ENCODE measurements at regions not wholly inside any gene's neighbourhood (a gene's known extent, or its start where the extent isn't known, plus 50 kb on each side); places are given as distances from the start of the nearest gene placed in this dataset.

DNA sequence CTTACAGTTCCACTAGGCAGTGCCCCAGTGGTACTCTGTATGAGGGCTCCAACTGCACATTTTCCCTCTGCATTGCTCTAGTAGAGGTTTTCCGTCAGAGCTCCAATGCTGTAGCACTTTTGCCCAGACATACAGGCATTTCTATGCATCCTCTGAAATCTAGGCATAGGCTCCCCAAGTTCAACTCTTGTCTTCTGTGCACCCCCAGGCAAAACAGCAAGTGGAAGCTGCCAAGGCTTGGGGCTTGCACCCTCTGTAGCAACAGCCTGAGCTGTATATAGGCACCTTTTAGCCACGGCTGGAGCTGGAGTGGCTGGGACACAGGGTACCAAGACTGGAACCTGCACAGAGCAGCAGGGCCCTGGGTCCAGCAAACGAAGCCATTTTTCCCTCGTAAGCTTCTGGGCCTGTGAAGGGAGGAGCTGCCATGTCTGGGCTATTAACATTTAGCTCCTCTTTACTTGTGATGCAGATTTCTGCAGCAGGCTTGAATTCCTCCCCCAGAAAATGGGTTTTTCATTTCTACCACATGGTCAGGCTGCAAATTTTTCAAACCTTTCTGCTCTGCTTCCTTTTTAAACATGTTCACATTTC is 596.2 kb upstream of the ADGRB3 start:
- Histone ChIP-seq H2AK5ac (ENCODE audit: low read depth, low read length) (no peak overlapping the region), H3K9me3 (replicated peaks in 1 of 2; ENCODE audit: control insufficient read depth in 2 of 2, insufficient read depth in 1 of 2, low read depth in 1 of 2, low read length in 2 of 2) (peaks cover 2 to 4% of the 10 kb centered on the region in 2 donors), H2AFZ (ENCODE audit: low read length) (peak overlapping the region; percentile 48)

DNA sequence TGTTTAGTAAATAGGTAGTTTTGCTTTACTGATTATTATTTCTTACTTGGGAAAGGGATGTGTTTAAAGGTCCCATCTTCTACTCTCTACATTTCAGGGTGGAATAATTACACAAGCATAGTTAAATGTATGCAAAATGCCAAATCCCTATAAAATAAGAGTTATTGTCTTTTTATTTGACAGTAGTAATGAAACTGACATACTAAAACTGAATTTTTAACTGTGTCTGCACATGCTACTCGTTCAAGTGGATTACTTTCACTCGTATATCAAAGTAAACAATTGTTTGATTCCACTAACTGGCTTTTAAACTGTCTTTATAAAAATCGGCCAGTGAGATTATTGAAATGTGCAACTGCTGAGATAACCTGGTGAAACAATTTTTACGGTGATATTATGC is 602.9 kb upstream of the ADGRB3 start:
- no peak overlapping the region for H3K4me3 ChIP-seq (ENCODE audit: low read length in 2 of 2)
- H3K79me1 ChIP-seq (ENCODE audit: low read depth, low read length): no peaks in the 10 kb centered on the region
- H3K14ac ChIP-seq (ENCODE audit: low read length): no peak overlapping the region
- no peaks in the 10 kb centered on the region for H3K27me3 ChIP-seq (ENCODE audit: control insufficient read depth in 3 of 3, insufficient read depth in 3 of 3, low read depth in 1 of 3, low read length in 3 of 3)
- peaks cover 2 to 4% of the 10 kb centered on the region in 2 donors for H3K9me3 ChIP-seq (replicated peaks in 1 of 2; ENCODE audit: control insufficient read depth in 2 of 2, insufficient read depth in 1 of 2, low read depth in 1 of 2, low read length in 2 of 2)
- no CpG with 5 or more reads among the region's 4 CpGs for WGBS, 2 donors (ENCODE audit: extremely low coverage in 2 of 2, insufficient read length in 2 of 2, insufficient replicate concordance in 1 of 2)
- no peak overlapping the region for H2BK12ac ChIP-seq (ENCODE audit: low read length)
- no peak overlapping the region for H2BK120ac ChIP-seq (ENCODE audit: low read depth, low read length)
- H3K27ac ChIP-seq (replicated peaks; ENCODE audit: low read length): no peak overlapping the region
- no peak overlapping the region for H2BK15ac ChIP-seq (ENCODE audit: low read length)
- no peak overlapping the region for H3K23ac ChIP-seq (ENCODE audit: low read depth, low read length, poor library complexity)
- no peak overlapping the region for H4K8ac ChIP-seq (ENCODE audit: low read depth, low read length)
- H3K18ac ChIP-seq (ENCODE audit: low read length): no peak overlapping the region
- no peak overlapping the region for H4K91ac ChIP-seq (ENCODE audit: low read depth, low read length, poor library complexity)
- H3K9ac ChIP-seq (ENCODE audit: low read depth, low read length, poor library complexity): no peak overlapping the region
- no peaks in the 10 kb centered on the region for H3K4me1 ChIP-seq (ENCODE audit: control insufficient read depth in 2 of 2, insufficient read depth in 1 of 2, low read depth in 1 of 2, low read length in 2 of 2)
- H3K4me2 ChIP-seq (ENCODE audit: insufficient read depth, low read length, poor library complexity, severe bottlenecking): no peak overlapping the region
- no peak overlapping the region for H2AFZ ChIP-seq (ENCODE audit: low read length)
- no peak overlapping the region for H3K4ac ChIP-seq (ENCODE audit: low read length)
- no peak overlapping the region for H2AK5ac ChIP-seq (ENCODE audit: low read depth, low read length)
- no peak overlapping the region for H2BK5ac ChIP-seq (ENCODE audit: low read length)
- H3K36me3 ChIP-seq (replicated peaks in 1 of 2; ENCODE audit: control insufficient read depth in 2 of 2, insufficient read depth in 2 of 2, low read length in 2 of 2): no peaks in the 10 kb centered on the region
- DNase-seq (ENCODE audit: low spot score): no peak

More for the DNA sequence above, 596.2 kb upstream of the ADGRB3 start:
- Histone ChIP-seq H3K4ac (ENCODE audit: low read length) (no peak overlapping the region), H3K14ac (ENCODE audit: low read length) (no peak overlapping the region), H3K9ac (ENCODE audit: low read depth, low read length, poor library complexity) (no peak overlapping the region), H3K4me1 (ENCODE audit: control insufficient read depth in 2 of 2, insufficient read depth in 1 of 2, low read depth in 1 of 2, low read length in 2 of 2) (peaks cover 1 to 3% of the 10 kb centered on the region in 2 donors), H3K4me3 (ENCODE audit: low read length in 2 of 2) (no peak overlapping the region), H3K18ac (ENCODE audit: low read length) (peak overlapping the region; percentile 13), H2BK15ac (ENCODE audit: low read length) (no peak overlapping the region), H3K36me3 (replicated peaks in 1 of 2; ENCODE audit: control insufficient read depth in 2 of 2, insufficient read depth in 2 of 2, low read length in 2 of 2) (no peaks in the 10 kb centered on the region), H3K27me3 (ENCODE audit: control insufficient read depth in 3 of 3, insufficient read depth in 3 of 3, low read depth in 1 of 3, low read length in 3 of 3) (no peaks in the 10 kb centered on the region), H2BK120ac (ENCODE audit: low read depth, low read length) (no peak overlapping the region), H3K27ac (replicated peaks; ENCODE audit: low read length) (no peak overlapping the region), H2BK5ac (ENCODE audit: low read length) (no peak overlapping the region), H4K8ac (ENCODE audit: low read depth, low read length) (no peak overlapping the region), H4K91ac (ENCODE audit: low read depth, low read length, poor library complexity) (no peak overlapping the region), H3K23ac (ENCODE audit: low read depth, low read length, poor library complexity) (no peak overlapping the region), H2BK12ac (ENCODE audit: low read length) (no peak overlapping the region), H3K4me2 (ENCODE audit: insufficient read depth, low read length, poor library complexity, severe bottlenecking) (no peak overlapping the region), H3K79me1 (ENCODE audit: low read depth, low read length) (no peaks in the 10 kb centered on the region)
- no CpG with 5 or more reads among the region's 4 CpGs for WGBS, 2 donors (ENCODE audit: extremely low coverage in 2 of 2, insufficient read length in 2 of 2, insufficient replicate concordance in 1 of 2)
- no peak for DNase-seq (ENCODE audit: low spot score)

DNA sequence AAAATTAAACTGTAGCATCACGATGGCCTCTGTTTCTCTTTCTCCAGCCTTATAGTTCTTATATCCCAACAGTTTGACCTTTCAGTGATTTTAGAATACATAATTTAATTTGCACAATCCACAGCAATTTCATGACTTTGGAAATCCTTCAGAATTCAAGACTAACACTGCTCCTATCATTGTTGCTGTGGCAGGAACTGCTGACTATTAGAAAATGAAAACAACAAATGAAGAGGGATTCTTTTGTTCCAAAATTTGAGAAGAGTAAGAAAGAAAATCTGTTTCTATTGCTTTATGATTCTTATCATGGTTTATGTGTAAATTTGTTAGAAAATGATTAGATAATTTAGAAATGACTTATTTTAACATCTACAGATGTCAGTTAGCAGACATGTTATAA is 604.0 kb upstream of the ADGRB3 start:
- Histone ChIP-seq H2AK5ac (ENCODE audit: low read depth, low read length) (no peak overlapping the region), H3K14ac (ENCODE audit: low read length) (no peak overlapping the region), H2BK15ac (ENCODE audit: low read length) (no peak overlapping the region), H2BK5ac (ENCODE audit: low read length) (no peak overlapping the region), H3K23ac (ENCODE audit: low read depth, low read length, poor library complexity) (no peak overlapping the region), H3K4me3 (ENCODE audit: low read length in 2 of 2) (no peak overlapping the region), H3K27ac (replicated peaks; ENCODE audit: low read length) (no peak overlapping the region), H3K18ac (ENCODE audit: low read length) (no peak overlapping the region), H3K4me2 (ENCODE audit: insufficient read depth, low read length, poor library complexity, severe bottlenecking) (no peak overlapping the region), H3K9ac (ENCODE audit: low read depth, low read length, poor library complexity) (no peak overlapping the region), H3K27me3 (ENCODE audit: control insufficient read depth in 3 of 3, insufficient read depth in 3 of 3, low read depth in 1 of 3, low read length in 3 of 3) (no peaks in the 10 kb centered on the region), H3K9me3 (replicated peaks in 1 of 2; ENCODE audit: control insufficient read depth in 2 of 2, insufficient read depth in 1 of 2, low read depth in 1 of 2, low read length in 2 of 2) (peaks cover 2 to 4% of the 10 kb centered on the region in 2 donors), H3K4ac (ENCODE audit: low read length) (no peak overlapping the region), H4K8ac (ENCODE audit: low read depth, low read length) (no peak overlapping the region), H3K79me1 (ENCODE audit: low read depth, low read length) (no peaks in the 10 kb centered on the region), H3K36me3 (replicated peaks in 1 of 2; ENCODE audit: control insufficient read depth in 2 of 2, insufficient read depth in 2 of 2, low read length in 2 of 2) (no peaks in the 10 kb centered on the region), H3K4me1 (ENCODE audit: control insufficient read depth in 2 of 2, insufficient read depth in 1 of 2, low read depth in 1 of 2, low read length in 2 of 2) (no peaks in the 10 kb centered on the region), H4K91ac (ENCODE audit: low read depth, low read length, poor library complexity) (no peak overlapping the region), H2BK12ac (ENCODE audit: low read length) (no peak overlapping the region), H2BK120ac (ENCODE audit: low read depth, low read length) (no peak overlapping the region), H2AFZ (ENCODE audit: low read length) (no peak overlapping the region)
- DNase-seq (ENCODE audit: low spot score): no peak
- no CpG with 5 or more reads among the region's 1 CpG for WGBS, 2 donors (ENCODE audit: extremely low coverage in 2 of 2, insufficient read length in 2 of 2, insufficient replicate concordance in 1 of 2)

DNA sequence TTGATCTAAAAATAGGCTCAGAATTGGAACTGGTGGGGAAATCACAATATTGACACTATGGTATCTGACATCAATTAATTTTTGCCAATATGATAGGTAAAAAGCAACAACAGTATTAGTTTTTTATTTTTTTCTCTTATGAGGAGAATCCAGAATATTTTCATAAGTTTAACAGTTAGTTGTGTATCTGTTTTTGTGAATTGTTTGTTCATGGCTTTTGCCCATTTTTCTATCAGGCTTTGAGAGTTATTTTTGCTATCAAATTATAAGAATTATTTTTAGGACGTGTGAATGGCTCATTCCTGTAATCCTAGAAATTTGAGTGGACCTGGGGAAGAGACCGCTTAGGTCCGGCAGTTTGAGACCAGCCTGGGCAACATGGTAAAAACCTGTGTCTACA is 608.6 kb upstream of the ADGRB3 start:
- no CpG with 5 or more reads among the region's 3 CpGs for WGBS, 2 donors (ENCODE audit: extremely low coverage in 2 of 2, insufficient read length in 2 of 2, insufficient replicate concordance in 1 of 2)
- Histone ChIP-seq H3K79me1 (ENCODE audit: low read depth, low read length) (no peaks in the 10 kb centered on the region), H4K91ac (ENCODE audit: low read depth, low read length, poor library complexity) (no peak overlapping the region), H2BK120ac (ENCODE audit: low read depth, low read length) (no peak overlapping the region), H3K23ac (ENCODE audit: low read depth, low read length, poor library complexity) (no peak overlapping the region), H3K18ac (ENCODE audit: low read length) (no peak overlapping the region), H3K4ac (ENCODE audit: low read length) (no peak overlapping the region), H3K27me3 (ENCODE audit: control insufficient read depth in 3 of 3, insufficient read depth in 3 of 3, low read depth in 1 of 3, low read length in 3 of 3) (no peaks in the 10 kb centered on the region), H2BK12ac (ENCODE audit: low read length) (no peak overlapping the region), H3K9me3 (replicated peaks in 1 of 2; ENCODE audit: control insufficient read depth in 2 of 2, insufficient read depth in 1 of 2, low read depth in 1 of 2, low read length in 2 of 2) (no peaks in the 10 kb centered on the region), H3K9ac (ENCODE audit: low read depth, low read length, poor library complexity) (no peak overlapping the region), H3K4me2 (ENCODE audit: insufficient read depth, low read length, poor library complexity, severe bottlenecking) (no peak overlapping the region), H3K36me3 (replicated peaks in 1 of 2; ENCODE audit: control insufficient read depth in 2 of 2, insufficient read depth in 2 of 2, low read length in 2 of 2) (no peaks in the 10 kb centered on the region), H2BK15ac (ENCODE audit: low read length) (no peak overlapping the region), H2BK5ac (ENCODE audit: low read length) (no peak overlapping the region), H2AFZ (ENCODE audit: low read length) (no peak overlapping the region), H2AK5ac (ENCODE audit: low read depth, low read length) (no peak overlapping the region), H4K8ac (ENCODE audit: low read depth, low read length) (no peak overlapping the region), H3K4me3 (ENCODE audit: low read length in 2 of 2) (no peak overlapping the region), H3K14ac (ENCODE audit: low read length) (no peak overlapping the region), H3K4me1 (ENCODE audit: control insufficient read depth in 2 of 2, insufficient read depth in 1 of 2, low read depth in 1 of 2, low read length in 2 of 2) (no peaks in the 10 kb centered on the region), H3K27ac (replicated peaks; ENCODE audit: low read length) (no peak overlapping the region)
- no peak for DNase-seq (ENCODE audit: low spot score)

Measured in neuronal stem cell (in vitro differentiated cells).